Sigmoid colon (tissue), 6 donors: ENCODE measurements at regions not wholly inside any gene's neighbourhood (a gene's known extent, or its start where the extent isn't known, plus 50 kb on each side); places are given as distances from the start of the nearest gene placed in this dataset.

Experiments
- DNase-seq: peaks from one replicate; pipeline ENCODE4 v3.0.0-alpha.2; 2019
- H3K27ac ChIP-seq, 4 donors: fragments of 200-600 bp; sonication (generic); one replicate each; pipeline ENCODE4 v1.5.1; 2016 to 2019; ENCODE audit warnings: mild to moderate bottlenecking in 1 of 4
- H3K27me3 ChIP-seq, 3 donors: fragments of 200-600 bp; sonication (generic); one replicate each; pipeline ENCODE4 v1.5.1; 2019; ENCODE audit warnings: mild to moderate bottlenecking in 1 of 3
- H3K36me3 ChIP-seq, 4 donors: fragments of 200-600 bp; sonication (generic); one replicate each; pipeline ENCODE4 v1.5.1; 2016 to 2019
- H3K4me1 ChIP-seq, 4 donors: fragments of 200-600 bp; sonication (generic); one replicate each; pipeline ENCODE4 v1.5.1; 2017 to 2019
- H3K4me3 ChIP-seq, 4 donors: fragments of 200-600 bp; sonication (generic); one replicate each; pipeline ENCODE4 v1.5.1; 2017 to 2019; ENCODE audit warnings: mild to moderate bottlenecking in 2 of 4, moderate library complexity in 1 of 4
- H3K9me3 ChIP-seq, 4 donors: fragments of 200-600 bp in 3 of 4; sonication (generic) in 3 of 4; one replicate each; pipeline versions ENCODE4 v1.5.1 to v1.6.1; 2013 to 2019
- EP300 ChIP-seq, 4 donors: sonication (generic); formaldehyde crosslinking; IDR thresholded peaks; one replicate each; pipeline ENCODE4 v1.6.1; 2017; ENCODE audit warnings: antibody characterized with exemption in 4 of 4
- POLR2A ChIP-seq, 2 donors: fragments of 450-650 bp; IDR thresholded peaks; one replicate each; pipeline ENCODE4 v1.6.1; 2016; ENCODE audit warnings: antibody characterized with exemption in 2 of 2, mild to moderate bottlenecking in 2 of 2, moderate library complexity in 2 of 2
- POLR2AphosphoS5 ChIP-seq, 4 donors: sonication (generic); formaldehyde crosslinking; IDR thresholded peaks; one replicate each; pipeline ENCODE4 v1.6.1; 2017; ENCODE audit warnings: antibody characterized with exemption in 4 of 4
- WGBS, 2 donors: extraction: QIAGEN DNeasy Blood & Tissue Kit; methylation state at CpG; one replicate each; pipeline ENCODE4 v1.1.7; 2013; 5-methylcytosine and 5-hydroxymethylcytosine counted together
- intact Hi-C: fragments of 100-400 bp; cut with DNase I; formaldehyde crosslinking; loops from one replicate; pipeline ENCODE4 v1.15.1; 2023
- TF ChIP-seq, protein P1 (sequence below), 4 experiments: fragments of 450-650 bp in 3 of 4; fragments of 200-600 bp in 1 of 4; IDR thresholded peaks; one replicate each; pipeline ENCODE4 v1.5.1; 2016 to 2019; ENCODE audit warnings: antibody characterized with exemption in 4 of 4, mild to moderate bottlenecking in 3 of 4, moderate library complexity in 2 of 4
- donor health status: healthy with polysubstance abuse.
- donor health status: healthy.

DNA sequence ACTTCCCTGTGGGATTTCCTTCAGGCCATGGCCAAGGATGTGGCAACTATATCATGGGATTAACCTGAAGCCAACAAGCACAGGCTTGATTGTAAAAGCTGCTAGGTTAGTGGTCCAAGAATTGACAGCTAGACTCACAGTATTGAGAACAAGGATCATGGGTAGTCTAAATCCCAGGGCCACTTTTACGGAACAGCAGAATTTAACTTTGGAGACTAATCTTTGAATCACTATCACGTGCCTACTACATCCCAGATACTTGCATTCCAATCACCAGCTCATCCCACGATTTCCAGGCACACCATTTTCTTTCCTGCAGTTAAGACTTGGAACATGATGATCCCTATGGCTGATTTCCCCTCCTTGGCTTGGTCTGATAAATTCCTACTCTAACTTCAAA is 65.6 kb upstream of the ADO start:
- no peaks in the 10 kb centered on the region for H3K36me3 ChIP-seq
- DNase-seq, result no peak
- no peak overlapping the region for H3K4me3 ChIP-seq
- no peaks in the 10 kb centered on the region for H3K27me3 ChIP-seq
- TF ChIP-seq, protein P1, sequence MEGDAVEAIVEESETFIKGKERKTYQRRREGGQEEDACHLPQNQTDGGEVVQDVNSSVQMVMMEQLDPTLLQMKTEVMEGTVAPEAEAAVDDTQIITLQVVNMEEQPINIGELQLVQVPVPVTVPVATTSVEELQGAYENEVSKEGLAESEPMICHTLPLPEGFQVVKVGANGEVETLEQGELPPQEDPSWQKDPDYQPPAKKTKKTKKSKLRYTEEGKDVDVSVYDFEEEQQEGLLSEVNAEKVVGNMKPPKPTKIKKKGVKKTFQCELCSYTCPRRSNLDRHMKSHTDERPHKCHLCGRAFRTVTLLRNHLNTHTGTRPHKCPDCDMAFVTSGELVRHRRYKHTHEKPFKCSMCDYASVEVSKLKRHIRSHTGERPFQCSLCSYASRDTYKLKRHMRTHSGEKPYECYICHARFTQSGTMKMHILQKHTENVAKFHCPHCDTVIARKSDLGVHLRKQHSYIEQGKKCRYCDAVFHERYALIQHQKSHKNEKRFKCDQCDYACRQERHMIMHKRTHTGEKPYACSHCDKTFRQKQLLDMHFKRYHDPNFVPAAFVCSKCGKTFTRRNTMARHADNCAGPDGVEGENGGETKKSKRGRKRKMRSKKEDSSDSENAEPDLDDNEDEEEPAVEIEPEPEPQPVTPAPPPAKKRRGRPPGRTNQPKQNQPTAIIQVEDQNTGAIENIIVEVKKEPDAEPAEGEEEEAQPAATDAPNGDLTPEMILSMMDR (IDR thresholded peaks at IDR 0.05), result no peak
- TF ChIP-seq POLR2AphosphoS5 (IDR thresholded peaks at IDR 0.05), result no peak
- no peak for TF ChIP-seq POLR2A (IDR thresholded peaks at IDR 0.05)
- TF ChIP-seq EP300 (IDR thresholded peaks at IDR 0.05), result no peak
- H3K4me1 ChIP-seq, result no peaks in the 10 kb centered on the region
- H3K27ac ChIP-seq, result no peak overlapping the region
- WGBS, 2 donors, result 49 to 77% methylated on average over 3 of the region's 3 CpGs
- no peaks in the 10 kb centered on the region for H3K9me3 ChIP-seq
- intact Hi-C loops, result no loop called here

DNA sequence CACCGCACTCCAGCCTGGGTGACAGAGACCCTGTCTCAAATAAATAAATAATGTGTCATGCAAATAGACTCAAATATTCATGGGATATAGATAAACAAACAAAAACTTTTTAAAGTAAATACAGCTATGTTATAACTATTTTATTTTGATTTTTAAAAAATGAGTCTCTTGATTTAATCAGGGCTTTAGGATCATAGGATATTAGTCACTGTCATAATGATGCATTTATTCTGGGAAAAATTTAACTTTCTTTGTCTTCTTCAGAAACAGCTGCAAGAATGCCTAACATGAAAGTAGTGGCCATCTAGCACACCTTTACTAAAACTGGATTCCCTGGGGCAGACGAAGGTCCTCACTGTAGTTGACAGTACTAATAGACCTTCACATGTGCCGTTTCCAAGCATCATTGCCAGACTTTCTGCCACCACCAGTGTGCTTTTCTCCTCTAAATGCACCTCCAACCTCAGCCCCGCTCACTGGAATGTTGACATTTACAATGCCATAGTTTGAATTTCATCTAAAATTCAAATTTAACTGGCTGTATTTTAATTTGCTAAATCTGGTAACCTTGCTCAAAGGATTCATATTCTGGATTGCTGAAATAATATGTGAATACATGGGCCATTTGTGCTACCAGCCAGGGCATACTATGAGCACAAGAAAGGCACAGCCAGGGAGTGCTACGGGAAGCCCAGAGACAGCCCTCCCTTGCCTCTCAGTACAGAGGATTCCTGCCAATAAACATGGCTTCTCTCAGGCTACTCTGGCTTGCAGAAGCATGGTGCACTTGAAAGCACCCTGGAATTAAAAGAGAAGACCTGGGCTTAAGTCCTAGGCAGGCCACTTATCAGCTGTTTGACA is 63.4 kb upstream of the ADO start:
- H3K9me3 ChIP-seq, result no peaks in the 10 kb centered on the region

DNA sequence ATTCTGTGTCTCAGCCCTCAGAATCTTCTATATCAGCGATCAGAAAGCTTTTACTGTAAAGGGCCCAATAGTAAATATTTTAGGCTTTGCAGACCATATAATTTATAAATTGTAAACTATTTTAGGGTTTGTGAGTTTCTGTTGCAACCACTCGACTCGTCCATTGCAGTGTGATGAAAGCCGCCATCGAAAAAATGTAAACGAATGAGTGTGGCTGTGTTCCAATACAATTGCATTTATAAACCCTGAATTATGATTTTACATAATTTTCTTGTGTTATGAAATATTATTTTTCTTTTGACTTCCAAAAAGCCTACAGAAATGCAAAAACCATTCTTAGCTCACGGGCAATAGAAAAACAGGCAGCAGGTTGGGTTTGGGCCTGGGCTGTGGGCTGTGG is 62.5 kb upstream of the ADO start:
- no peak for DNase-seq
- TF ChIP-seq POLR2AphosphoS5 (IDR thresholded peaks at IDR 0.05) (no peak), EP300 (IDR thresholded peaks at IDR 0.05) (no peak), POLR2A (IDR thresholded peaks at IDR 0.05) (no peak)
- TF ChIP-seq, protein P1 (IDR thresholded peaks at IDR 0.05), result no peak
- H3K27ac ChIP-seq, result no peak overlapping the region
- intact Hi-C loops, result no loop called here
- H3K36me3 ChIP-seq, result no peaks in the 10 kb centered on the region
- no peaks in the 10 kb centered on the region for H3K27me3 ChIP-seq
- H3K9me3 ChIP-seq, result no peaks in the 10 kb centered on the region
- H3K4me3 ChIP-seq, result no peak overlapping the region
- H3K4me1 ChIP-seq, result no peaks in the 10 kb centered on the region
- WGBS, 2 donors, result 80 to 83% methylated on average over 7 of the region's 7 CpGs

More for the DNA sequence above, 63.4 kb upstream of the ADO start:
- intact Hi-C loops, result no loop called here
- Histone ChIP-seq H3K4me3 (no peak overlapping the region), H3K27me3 (no peaks in the 10 kb centered on the region), H3K36me3 (no peaks in the 10 kb centered on the region), H3K4me1 (no peaks in the 10 kb centered on the region), H3K27ac (no peak overlapping the region)
- TF ChIP-seq POLR2A (IDR thresholded peaks at IDR 0.05), result no peak
- TF ChIP-seq, protein P1 (IDR thresholded peaks at IDR 0.05), result no peak
- 73 to 88% methylated on average over 5 of the region's 5 CpGs for WGBS, 2 donors
- DNase-seq, result no peak

DNA sequence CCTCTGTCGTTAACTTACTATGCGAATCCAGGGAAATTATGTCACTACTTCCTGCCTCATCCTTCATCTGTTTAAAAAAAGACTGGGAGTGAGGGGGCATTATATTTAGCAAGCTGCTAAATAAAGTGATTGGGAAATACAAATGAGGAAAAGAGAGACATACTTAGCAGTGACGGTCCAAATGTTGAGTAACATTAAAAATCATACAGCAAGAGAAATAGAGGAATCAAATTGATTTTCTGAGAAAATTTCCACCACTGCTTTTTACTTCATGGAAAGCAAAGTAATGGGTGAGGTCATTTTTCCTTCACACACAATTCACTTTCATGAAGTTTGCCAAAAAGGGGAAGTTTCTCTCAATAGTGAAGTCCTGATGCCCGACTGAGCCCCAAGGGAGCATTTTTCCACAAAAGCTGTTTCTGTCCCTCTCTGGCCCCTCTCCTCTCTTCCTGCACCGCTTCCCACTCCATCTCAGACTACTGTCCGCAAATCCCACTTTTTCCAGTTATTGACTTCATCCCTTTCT is 61.9 kb upstream of the ADO start:
- H3K36me3 ChIP-seq, result no peaks in the 10 kb centered on the region
- no peaks in the 10 kb centered on the region for H3K4me1 ChIP-seq
- H3K4me3 ChIP-seq, result no peak overlapping the region
- no peaks in the 10 kb centered on the region for H3K9me3 ChIP-seq
- DNase-seq, result no peak
- TF ChIP-seq EP300 (IDR thresholded peaks at IDR 0.05) (no peak), POLR2AphosphoS5 (IDR thresholded peaks at IDR 0.05) (peak in 1 of 4 donors; percentile 5)
- intact Hi-C loops, result no loop called here
- H3K27me3 ChIP-seq, result no peaks in the 10 kb centered on the region
- 50 to 81% methylated on average over 6 of the region's 6 CpGs for WGBS, 2 donors
- H3K27ac ChIP-seq, result no peak overlapping the region

DNA sequence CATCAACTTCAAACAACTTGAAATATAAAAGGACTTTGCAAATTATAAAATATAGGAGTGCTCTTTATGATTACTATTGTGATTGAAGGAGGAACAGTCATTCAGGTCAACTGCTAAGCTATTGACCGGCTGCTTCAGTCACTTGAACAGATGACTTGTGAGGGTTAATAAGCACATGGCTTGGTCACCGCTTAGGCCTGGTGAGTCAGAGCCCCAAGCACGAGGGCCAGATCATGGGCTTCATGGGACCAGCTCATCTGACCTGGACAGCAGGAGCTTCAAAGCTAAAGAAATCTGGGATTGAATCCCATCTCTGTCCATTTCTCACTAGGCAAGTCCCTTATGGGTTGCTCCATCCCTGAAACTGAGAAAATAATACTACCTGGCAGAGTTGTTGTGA is 60.4 kb upstream of the ADO start:
- WGBS, 2 donors, result 74 to 81% methylated on average over 3 of the region's 3 CpGs

More for the DNA sequence above, 60.4 kb upstream of the ADO start:
- Histone ChIP-seq H3K27ac (no peak overlapping the region), H3K4me3 (no peak overlapping the region), H3K9me3 (no peaks in the 10 kb centered on the region), H3K4me1 (no peaks in the 10 kb centered on the region), H3K36me3 (no peaks in the 10 kb centered on the region), H3K27me3 (no peaks in the 10 kb centered on the region)
- TF ChIP-seq EP300 (IDR thresholded peaks at IDR 0.05) (no peak), POLR2A (IDR thresholded peaks at IDR 0.05) (no peak), POLR2AphosphoS5 (IDR thresholded peaks at IDR 0.05) (no peak)
- TF ChIP-seq, protein P1 (IDR thresholded peaks at IDR 0.05), result no peak
- no peak for DNase-seq
- intact Hi-C loops, result no loop called here
